ENCODE measurements at regions not wholly inside any gene's neighbourhood (a gene's known extent, or its start where the extent isn't known, plus 50 kb on each side); places are given as distances from the start of the nearest gene placed in this dataset.

DNA sequence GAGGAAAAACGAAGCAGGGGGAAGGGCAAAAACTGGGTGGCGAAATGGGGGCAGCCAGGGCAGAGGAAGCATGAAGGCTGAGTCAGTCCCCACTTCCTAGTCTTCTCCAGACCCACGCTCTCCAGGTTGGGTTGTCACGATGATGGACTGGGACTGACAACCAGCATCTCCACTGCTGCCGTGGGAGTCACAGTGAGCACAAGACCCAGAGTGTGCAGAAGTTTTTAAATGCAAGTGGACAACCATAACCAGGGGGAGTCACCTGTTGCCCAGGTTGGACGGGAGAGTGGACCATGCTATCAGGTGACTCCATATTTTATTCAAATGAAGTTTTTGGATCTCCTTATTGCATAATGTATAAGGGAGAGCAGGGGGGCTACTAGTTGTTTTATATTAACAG lies 511.4 kb upstream of the ZFP42 start:
- BruUV-seq (replicated peaks), result no TSS peak
- Histone ChIP-seq H3K9me3 (ENCODE audit: low read depth, low read length, poor library complexity, severe bottlenecking) (no peaks in the 10 kb centered on the region), H3K36me3 (ENCODE audit: insufficient read depth, low read length, poor library complexity, severe bottlenecking) (no peaks in the 10 kb centered on the region), H3K27ac (ENCODE audit: low read depth, low read length, poor library complexity, severe bottlenecking) (no peak overlapping the region), H3K4me1 (ENCODE audit: insufficient read depth, low read length, poor library complexity, severe bottlenecking) (no peaks in the 10 kb centered on the region), H3K4me3 (ENCODE audit: low read depth, low read length, poor library complexity, severe bottlenecking) (no peak overlapping the region), H3K27me3 (replicated peaks; ENCODE audit: insufficient read depth, low read depth, low read length, poor library complexity) (peaks cover 30% of the 10 kb centered on the region)
- ChIA-PET POLR2A (ENCODE audit: low non-redundant PET) (no interaction called here), CTCF (no interaction called here)
- no peak for DNase-seq (ENCODE audit: low spot score)
- TF ChIP-seq EZH2 (IDR thresholded peaks at IDR 0.05; ENCODE audit: borderline replicate concordance, low read depth, low read length, poor library complexity, severe bottlenecking), result no peak
- TF ChIP-seq, protein P1, sequence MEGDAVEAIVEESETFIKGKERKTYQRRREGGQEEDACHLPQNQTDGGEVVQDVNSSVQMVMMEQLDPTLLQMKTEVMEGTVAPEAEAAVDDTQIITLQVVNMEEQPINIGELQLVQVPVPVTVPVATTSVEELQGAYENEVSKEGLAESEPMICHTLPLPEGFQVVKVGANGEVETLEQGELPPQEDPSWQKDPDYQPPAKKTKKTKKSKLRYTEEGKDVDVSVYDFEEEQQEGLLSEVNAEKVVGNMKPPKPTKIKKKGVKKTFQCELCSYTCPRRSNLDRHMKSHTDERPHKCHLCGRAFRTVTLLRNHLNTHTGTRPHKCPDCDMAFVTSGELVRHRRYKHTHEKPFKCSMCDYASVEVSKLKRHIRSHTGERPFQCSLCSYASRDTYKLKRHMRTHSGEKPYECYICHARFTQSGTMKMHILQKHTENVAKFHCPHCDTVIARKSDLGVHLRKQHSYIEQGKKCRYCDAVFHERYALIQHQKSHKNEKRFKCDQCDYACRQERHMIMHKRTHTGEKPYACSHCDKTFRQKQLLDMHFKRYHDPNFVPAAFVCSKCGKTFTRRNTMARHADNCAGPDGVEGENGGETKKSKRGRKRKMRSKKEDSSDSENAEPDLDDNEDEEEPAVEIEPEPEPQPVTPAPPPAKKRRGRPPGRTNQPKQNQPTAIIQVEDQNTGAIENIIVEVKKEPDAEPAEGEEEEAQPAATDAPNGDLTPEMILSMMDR (conservative IDR thresholded peaks at IDR 0.05; ENCODE audit: low read depth, low read length), result no peak
- intact Hi-C loops (cut with micrococcal nuclease; ENCODE audit: unreplicated experiment), result no loop called here

DNA sequence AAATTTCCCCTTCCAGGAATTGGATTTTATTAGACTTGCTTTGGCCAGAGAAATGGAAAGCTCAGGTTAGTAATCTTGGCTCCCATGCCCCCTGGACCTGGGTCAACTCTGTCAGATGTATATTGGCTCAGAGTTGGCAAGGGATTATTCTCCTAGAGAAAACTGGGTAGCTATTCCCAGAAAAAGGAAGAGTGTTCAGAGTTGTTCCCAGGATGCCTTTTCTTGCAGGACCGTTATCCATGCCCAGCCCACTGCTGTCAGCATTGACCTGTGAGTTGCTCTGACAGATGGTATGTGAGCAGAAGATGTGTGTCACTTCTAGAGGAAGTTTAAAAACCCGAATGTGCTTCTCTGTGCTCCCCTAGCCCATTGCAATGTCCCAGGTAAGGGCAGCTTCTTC lies 509.9 kb upstream of the ZFP42 start:
- Histone ChIP-seq H3K36me3 (ENCODE audit: insufficient read depth, low read length, poor library complexity, severe bottlenecking) (no peaks in the 10 kb centered on the region), H3K27me3 (replicated peaks; ENCODE audit: insufficient read depth, low read depth, low read length, poor library complexity) (peaks cover 20% of the 10 kb centered on the region), H3K4me1 (ENCODE audit: insufficient read depth, low read length, poor library complexity, severe bottlenecking) (no peaks in the 10 kb centered on the region), H3K27ac (ENCODE audit: low read depth, low read length, poor library complexity, severe bottlenecking) (no peak overlapping the region), H3K4me3 (ENCODE audit: low read depth, low read length, poor library complexity, severe bottlenecking) (no peak overlapping the region), H3K9me3 (ENCODE audit: low read depth, low read length, poor library complexity, severe bottlenecking) (no peaks in the 10 kb centered on the region)
- ChIA-PET CTCF (no interaction called here), POLR2A (ENCODE audit: low non-redundant PET) (no interaction called here)
- TF ChIP-seq EZH2 (IDR thresholded peaks at IDR 0.05; ENCODE audit: borderline replicate concordance, low read depth, low read length, poor library complexity, severe bottlenecking), result no peak
- BruUV-seq (replicated peaks), result no TSS peak
- intact Hi-C loops (cut with micrococcal nuclease; ENCODE audit: unreplicated experiment), result no loop called here
- no peak for DNase-seq (ENCODE audit: low spot score)

DNA sequence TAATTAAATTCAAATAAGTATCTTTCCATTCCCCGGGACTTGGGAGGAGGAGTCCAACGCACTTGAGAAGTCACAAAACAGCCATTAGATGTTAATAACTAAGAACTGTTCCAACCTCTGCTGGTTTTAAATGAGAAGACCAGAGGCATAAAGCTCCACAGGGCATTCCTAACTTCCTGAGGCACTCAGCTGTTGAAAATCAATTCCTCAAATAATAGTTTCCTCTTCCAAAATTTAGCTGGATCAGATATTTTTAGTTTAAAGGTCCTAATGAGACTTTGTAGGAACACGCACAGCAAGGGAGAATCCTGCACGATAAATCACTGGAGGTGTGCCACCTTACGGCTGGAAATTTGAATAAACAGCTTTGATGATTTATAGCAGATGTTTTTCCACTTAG lies 504.3 kb upstream of the ZFP42 start:
- DNase-seq (ENCODE audit: low spot score), result no peak
- BruUV-seq (replicated peaks), result no TSS peak
- no peaks in the 10 kb centered on the region for H3K36me3 ChIP-seq (ENCODE audit: insufficient read depth, low read length, poor library complexity, severe bottlenecking)
- H3K9me3 ChIP-seq (ENCODE audit: low read depth, low read length, poor library complexity, severe bottlenecking), result no peaks in the 10 kb centered on the region
- no peak for TF ChIP-seq EZH2 (IDR thresholded peaks at IDR 0.05; ENCODE audit: borderline replicate concordance, low read depth, low read length, poor library complexity, severe bottlenecking)
- TF ChIP-seq, protein P1 (conservative IDR thresholded peaks at IDR 0.05; ENCODE audit: low read depth, low read length), result no peak
- ChIA-PET CTCF (no interaction called here), POLR2A (ENCODE audit: low non-redundant PET) (no interaction called here)
- no peak overlapping the region for H3K4me3 ChIP-seq (ENCODE audit: low read depth, low read length, poor library complexity, severe bottlenecking)
- H3K27ac ChIP-seq (ENCODE audit: low read depth, low read length, poor library complexity, severe bottlenecking), result no peak overlapping the region
- no peaks in the 10 kb centered on the region for H3K4me1 ChIP-seq (ENCODE audit: insufficient read depth, low read length, poor library complexity, severe bottlenecking)
- intact Hi-C loops (cut with micrococcal nuclease; ENCODE audit: unreplicated experiment), result no loop called here
- H3K27me3 ChIP-seq (replicated peaks; ENCODE audit: insufficient read depth, low read depth, low read length, poor library complexity), result no peaks in the 10 kb centered on the region

DNA sequence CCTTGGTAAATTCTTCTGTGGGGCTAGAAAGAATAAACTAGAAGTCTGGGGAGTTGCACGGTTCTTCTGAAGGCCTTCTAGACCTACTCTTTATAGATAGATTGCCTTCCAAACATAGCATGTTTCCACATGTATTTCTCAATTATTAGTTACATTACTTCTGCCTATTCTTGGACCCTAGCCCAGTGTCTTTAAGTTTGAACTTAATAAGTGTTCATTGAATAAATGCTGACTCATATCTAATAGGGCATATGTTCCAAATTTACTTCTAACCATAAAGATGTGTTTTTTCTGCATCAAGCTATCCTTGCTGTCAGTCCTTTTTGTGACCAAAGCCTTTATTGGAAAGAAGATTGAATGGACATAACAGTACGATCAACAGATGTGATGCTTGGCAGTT lies 503.6 kb upstream of the ZFP42 start:
- Histone ChIP-seq H3K36me3 (ENCODE audit: insufficient read depth, low read length, poor library complexity, severe bottlenecking) (no peaks in the 10 kb centered on the region), H3K27ac (ENCODE audit: low read depth, low read length, poor library complexity, severe bottlenecking) (no peak overlapping the region), H3K4me3 (ENCODE audit: low read depth, low read length, poor library complexity, severe bottlenecking) (no peak overlapping the region), H3K27me3 (replicated peaks; ENCODE audit: insufficient read depth, low read depth, low read length, poor library complexity) (no peaks in the 10 kb centered on the region), H3K9me3 (ENCODE audit: low read depth, low read length, poor library complexity, severe bottlenecking) (no peaks in the 10 kb centered on the region), H3K4me1 (ENCODE audit: insufficient read depth, low read length, poor library complexity, severe bottlenecking) (no peaks in the 10 kb centered on the region)
- intact Hi-C loops (cut with micrococcal nuclease; ENCODE audit: unreplicated experiment), result no loop called here
- BruUV-seq (replicated peaks), result no TSS peak
- TF ChIP-seq, protein P1 (conservative IDR thresholded peaks at IDR 0.05; ENCODE audit: low read depth, low read length), result no peak
- TF ChIP-seq EZH2 (IDR thresholded peaks at IDR 0.05; ENCODE audit: borderline replicate concordance, low read depth, low read length, poor library complexity, severe bottlenecking), result no peak
- ChIA-PET POLR2A (ENCODE audit: low non-redundant PET) (no interaction called here), CTCF (no interaction called here)
- no peak for DNase-seq (ENCODE audit: low spot score)

Data from A673 (cell line).